CD4-positive, alpha-beta T cell treated with Interleukin-17A for 4 hours (primary cell): ENCODE measurements at regions not wholly inside any gene's neighbourhood (a gene's known extent, or its start where the extent isn't known, plus 50 kb on each side); places are given as distances from the start of the nearest gene placed in this dataset.
"Not testable (repeated sequence)": the region's sequence is repeated elsewhere in the genome, so short reads cannot be mapped to it uniquely, and the experiment has no call there.

Source experiments
- DNase-seq: peaks from one replicate; pipeline ENCODE4 v3.0.0-alpha.2; 2020; ENCODE audit warnings: mixed read lengths

DNA sequence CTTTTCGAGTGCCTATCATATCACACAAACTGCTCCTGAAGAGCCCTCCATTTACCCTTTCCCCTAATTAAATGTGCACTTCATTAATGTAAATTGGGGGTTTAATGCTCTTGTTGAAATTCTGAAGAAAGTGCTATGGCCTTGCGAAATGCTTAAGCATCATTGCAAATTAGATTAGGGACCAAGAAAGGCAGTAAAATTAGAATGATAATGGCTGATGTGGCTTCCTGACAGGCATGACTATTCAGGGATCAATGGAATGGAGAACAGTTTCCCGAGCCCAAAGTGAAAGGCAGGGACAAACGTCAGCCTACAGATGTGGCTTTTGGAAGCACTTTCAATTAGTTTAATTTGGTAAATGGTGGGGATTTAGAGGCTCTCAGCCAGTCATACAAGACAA, 120.1 kb downstream of the NKX6-1 start:
- DNase-seq = no peak

DNA sequence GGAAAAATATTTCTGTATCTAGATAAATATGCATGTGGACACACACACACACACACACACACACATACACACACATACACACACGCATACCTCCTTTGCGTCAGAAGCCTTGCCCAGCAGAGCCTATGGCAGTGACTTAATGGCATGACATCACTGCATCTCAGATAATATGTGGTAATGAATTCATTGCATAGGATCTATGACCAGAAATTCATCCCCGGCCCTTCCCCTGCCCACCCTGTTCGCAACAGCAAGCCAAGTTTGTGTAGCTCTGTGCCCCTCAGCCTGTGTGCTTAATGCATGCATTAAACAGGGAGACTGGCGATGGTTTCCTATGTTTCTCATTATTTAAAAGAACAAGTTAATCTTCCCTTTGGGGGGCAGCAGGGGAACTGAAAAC, 120.7 kb downstream of the NKX6-1 start:
- DNase-seq = no peak

DNA sequence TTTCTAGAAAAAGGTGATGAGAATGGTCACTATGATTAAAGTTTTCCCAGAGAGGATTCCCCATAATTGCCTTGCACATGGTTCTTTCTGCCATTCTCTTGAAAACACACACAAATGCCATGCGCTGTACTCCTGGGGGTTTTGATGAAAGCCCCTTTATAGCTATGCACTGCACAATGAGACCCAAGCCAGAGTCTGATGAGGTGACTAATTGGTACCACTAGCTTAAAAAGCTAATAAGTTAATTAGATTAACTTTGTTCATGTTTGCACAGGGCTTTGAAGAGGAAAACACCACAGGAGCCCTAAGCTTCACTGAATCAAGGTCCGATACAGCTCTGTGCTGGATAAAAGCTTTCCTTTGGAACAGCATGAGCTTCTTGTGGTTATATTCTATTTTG, 132.2 kb downstream of the NKX6-1 start:
- DNase-seq = no peak

DNA sequence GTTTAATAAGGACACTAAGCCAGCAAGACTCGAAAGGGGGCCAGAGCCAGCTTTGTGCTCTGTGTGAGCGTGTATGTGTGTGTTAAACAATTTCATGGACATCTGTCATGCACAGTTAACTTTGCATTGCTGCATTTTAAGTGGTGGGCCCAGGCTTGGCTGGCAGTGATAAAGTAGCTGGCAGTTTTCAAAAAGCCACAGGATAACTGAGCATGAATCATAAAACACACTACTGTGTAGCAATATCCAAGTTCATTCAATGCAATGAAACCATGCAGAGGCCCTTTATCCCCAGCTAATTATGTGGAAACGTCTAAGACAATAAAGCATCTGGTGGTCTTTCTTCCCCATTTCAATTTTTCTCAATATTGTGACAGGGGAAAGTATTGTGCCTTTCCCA, 132.9 kb downstream of the NKX6-1 start:
- DNase-seq = no peak

DNA sequence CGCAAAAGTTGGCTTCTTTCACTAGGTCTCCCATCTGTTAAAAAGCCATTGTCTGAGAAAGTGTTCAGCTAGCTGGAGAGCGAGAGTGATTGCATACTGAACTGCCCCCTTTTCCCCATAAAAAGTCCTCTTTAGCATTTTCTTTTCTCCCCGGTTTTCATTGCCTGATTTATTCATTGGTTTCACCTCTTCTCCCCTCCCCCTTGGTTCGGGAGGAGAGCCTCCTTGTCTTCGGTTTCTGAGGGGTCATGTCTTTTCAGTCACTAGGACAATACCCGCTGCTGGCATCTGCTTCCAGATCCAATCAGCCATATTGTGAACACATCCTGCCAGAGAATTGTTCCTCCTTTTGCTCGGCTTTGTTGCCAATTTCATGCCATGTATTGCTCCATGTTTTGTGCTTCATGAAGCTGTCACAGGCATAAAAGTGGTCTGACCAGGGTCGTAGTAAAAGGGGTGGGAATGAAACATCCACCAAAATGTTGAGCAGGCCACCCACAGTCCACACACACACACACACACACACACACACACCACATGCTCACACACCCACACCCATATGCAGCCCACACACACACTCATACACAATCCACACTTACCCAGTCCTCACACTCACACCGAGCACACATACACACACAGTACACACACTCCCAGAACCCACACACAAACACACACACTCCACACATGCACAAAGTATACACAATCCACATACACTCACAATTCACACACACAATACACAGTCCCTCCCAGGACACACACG, 136.0 kb downstream of the NKX6-1 start:
- no peak for DNase-seq

DNA sequence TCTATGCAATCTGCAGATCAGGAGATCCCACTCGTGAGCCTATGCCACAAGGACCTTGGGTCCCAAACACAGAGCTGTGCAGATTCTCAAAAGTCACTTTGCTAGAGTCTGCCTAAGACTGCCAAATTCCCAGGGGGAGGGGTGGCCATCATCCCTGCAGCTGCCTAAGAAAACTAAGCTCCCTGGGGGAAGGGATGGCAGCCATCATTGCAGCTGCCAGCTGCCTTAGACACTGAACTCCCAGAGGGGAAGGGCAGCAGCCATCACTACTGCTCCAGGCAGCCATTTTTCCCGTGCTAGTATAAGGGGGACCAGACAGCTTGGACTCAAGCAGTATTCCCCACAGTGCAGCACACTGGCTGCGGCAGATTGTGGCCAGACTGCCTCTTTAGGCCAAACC, 156.9 kb downstream of the NKX6-1 start:
- no peak for DNase-seq

DNA sequence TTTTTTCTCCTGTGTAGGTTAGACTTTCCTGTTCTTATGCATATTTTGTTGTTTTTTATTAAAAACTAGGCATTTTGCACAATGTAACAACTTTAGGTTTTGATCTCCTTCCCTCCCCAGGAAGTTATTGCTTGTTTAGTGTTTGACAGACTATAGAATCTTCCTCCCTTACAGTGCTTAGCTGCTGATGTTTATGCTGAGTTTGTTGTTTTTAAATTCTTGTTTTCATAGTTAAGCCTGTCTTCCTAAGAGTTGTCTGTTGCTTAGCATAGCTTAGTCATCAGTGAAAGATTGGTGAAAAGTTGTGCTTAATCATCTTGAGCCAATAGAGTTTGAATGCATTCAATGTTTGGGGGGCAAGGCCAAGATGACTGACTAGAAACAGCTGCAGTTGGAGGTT, 157.5 kb downstream of the NKX6-1 start:
- no peak for DNase-seq

DNA sequence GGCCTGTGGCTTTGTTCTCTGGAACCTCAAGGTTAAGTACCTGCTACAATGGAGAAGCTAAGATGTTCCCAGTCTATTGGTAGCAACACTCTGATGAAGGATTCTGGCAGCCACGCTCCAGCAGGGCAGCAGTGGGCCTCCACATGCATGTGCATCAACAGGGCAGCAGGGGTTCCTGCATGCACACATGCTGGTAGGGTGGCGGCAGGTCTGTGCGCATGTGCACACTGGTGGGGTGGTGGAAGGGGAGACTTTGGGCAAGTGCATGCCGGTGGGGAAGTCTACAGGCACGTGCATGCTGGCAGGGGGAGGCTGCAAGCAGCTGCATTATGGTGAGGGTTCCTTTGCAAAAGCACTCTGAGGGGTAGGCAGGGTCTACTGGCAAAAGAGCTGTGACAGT, 160.7 kb downstream of the NKX6-1 start:
- DNase-seq = no peak

DNA sequence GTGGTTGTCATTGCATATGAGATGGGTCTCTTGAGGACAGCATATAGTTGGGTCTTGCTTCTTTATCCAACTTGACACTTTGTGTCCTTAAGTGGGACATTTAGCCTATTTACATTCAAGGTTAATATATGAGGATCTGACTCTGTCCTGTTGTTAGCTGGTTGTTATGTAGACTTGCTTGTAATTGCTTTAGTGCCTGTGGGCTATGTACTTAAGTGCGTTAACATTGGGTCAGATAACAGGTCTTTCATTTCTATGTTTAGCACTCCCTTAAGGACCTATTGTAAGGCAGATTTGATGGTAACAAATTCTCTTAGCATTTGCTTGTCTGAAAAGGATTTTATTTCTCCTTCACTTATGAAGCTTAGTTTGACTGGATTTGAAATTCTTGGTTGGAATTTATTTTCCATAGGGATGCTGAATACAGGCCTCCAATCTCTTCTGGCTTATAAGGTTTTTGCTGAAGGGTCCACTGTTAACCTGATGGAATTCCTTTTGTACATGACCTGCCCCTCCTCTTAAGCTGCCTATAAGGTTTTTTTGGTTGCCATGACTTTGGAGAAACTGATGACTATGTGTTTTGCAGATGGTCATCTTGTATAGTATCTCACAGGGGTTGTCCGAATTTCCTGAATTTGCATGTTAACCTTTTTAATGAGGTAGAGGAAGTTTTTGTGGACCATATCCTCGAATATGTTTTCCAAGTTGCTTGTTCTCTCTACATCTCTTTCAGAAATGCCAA, 162.0 kb downstream of the NKX6-1 start:
- DNase-seq = no peak

DNA sequence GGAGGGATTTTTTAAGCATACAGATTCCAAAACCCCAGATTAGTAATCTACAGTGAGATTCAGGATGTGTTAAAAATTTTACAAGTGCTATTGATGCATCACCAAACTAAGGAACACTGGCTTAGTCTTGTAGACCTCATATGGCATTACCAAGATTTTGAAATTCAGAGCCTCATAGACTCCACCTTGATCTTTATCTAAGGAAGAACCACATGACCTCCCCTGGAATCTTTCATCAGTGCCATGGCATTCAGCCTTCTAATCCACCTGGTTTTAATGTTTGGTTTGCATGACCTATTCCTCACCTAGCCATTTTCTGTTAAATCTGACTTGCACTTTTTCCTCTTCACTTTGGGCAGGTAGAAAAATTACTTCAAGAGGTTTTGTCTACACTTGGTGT, 171.6 kb downstream of the NKX6-1 start:
- DNase-seq = no peak

DNA sequence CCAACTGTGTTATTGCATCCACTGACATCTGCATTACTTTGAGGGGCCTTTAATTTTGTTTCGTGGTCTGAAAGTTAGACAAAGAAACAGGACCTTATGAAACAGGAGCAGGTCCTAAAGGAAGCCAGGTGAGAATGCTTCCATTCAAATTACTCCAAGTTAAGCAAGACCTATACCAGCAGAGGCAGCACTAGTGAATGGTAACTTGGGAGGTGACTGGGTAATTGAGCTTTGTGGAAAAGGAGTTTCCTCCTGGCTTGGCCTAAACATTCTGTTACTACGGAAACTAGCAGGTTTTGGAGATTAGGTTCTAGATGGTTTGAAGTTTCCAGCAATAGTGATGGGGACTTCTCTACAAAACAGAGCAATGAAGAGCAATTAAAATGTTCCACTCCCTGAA, 173.5 kb downstream of the NKX6-1 start:
- DNase-seq = no peak

DNA sequence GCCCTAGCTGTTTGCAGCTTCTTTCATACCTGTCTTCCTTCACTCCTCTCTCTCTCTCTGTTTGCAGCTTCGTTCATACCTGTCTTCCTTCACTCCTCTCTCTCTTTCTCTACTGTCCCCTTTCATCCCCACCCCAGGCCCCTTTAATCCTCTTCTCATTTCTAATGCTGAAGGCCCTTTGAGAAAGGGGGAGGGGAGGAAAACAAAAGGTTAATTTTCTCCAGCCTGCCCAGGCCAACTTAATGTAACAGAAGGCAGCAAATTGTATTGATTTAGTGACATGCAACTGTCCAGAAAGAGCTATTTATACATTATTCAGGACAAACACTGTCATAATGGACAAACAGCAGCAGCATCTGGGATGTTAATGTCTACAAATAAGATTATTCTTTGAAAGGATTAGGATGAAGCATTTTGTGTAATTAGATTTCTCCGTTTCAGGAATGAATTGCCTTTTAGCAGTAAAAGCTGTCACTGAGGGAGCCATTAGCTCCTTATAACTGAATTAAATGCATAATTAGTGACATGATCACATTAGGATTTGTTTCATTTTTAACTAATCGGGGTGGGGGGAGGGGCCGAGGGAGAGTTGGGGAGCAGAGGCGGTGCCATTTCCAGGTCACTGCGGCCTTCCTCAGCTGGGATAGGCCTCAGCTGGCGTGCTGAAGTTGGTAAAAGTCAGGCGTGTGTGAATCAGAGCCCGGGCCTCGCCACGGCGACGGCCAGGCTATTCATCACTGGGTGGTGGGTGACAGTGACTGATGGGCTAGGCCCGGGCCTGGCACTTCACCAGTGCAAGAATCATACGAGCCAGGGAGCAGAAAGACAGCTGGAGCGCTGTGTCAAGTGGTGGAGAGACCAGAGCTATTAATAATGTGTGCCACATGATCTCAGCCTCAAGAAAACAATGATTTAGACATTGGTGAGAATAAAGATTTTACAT, 174.5 kb downstream of the NKX6-1 start:
- no peak for DNase-seq

DNA sequence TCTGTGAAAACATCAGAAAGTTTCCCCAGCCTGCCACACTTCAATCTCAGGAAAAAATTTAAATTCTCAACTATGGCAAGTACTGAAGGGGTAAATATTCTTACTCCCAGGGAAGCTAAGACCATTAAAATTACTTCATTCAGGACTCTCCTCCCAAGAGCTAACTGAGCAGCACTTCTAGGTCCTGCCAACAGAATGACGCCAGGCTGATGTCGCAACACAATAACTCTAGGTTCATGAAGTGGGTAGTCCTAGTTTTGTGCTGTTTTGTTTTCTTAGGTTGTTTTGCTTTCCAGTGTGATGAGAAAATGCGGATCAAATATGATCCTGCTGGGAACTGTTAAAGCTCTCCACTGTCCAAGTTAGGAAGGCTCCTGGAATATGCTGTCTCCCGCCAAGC, 180.0 kb downstream of the NKX6-1 start:
- DNase-seq = no peak

DNA sequence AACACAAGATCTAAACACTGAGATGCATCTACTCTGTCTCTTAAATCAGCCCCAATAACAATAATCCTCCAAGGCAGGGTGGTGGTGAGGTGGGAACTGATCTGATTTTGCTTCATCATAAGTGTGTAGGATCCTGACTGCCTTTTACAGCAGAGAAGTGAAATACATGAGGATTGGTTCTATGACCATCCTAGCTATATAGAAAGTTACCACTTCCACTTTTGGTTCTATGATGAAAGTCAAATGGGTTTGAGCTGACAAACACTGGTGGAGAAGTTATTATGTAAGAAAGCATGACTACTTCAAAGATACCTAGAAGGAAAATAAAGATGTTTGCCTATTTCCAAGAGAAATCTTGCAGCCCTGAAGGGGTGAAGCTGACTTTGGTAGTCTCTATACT, 181.6 kb downstream of the NKX6-1 start:
- no peak for DNase-seq

DNA sequence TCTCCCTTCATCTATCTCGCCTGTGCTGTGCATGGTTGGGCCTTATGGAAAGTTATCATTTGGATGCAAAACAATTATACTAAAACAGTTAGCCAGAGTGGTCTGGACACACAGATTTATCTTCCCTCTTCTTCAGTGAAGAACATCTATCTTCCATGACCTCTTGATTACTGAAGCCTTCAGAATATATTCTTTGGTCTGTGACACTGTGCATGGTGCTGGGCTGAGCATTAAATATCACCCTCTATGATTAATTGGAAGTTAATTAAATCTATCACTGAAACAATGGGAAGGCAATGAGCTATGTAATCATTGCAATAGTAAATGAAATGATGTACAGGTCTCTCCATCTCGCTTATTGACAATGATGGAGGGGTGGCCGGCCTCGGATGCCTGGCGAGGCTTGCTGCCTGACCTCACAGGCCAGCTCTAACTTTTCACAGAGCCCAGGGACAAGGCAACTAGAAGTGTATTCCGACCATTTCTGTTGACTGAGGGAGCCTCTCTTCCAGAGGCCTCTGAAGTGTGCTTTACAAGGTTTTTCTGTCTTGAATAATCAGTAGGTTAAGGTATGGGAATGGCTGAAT, 186.6 kb downstream of the NKX6-1 start:
- DNase-seq = no peak

DNA sequence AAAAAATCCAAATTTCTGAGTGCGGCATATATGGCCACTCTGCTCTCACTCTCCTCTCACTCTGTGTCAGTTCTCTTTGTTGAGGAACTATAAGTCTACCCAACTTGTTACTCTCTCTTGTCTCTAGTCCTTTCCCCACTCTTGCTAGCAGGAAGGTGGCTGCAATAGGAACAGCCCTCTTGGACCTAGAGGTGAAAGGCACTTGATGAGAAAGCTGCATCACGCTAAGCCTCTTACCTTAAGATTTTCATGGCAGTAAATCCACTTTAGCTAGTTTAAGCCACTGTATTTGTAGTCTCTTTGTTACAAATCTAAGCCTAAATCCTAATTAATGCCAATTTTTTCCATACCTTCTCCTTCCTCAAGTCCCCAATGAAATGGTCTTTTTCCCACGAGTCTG, 189.9 kb downstream of the NKX6-1 start:
- DNase-seq = no peak

DNA sequence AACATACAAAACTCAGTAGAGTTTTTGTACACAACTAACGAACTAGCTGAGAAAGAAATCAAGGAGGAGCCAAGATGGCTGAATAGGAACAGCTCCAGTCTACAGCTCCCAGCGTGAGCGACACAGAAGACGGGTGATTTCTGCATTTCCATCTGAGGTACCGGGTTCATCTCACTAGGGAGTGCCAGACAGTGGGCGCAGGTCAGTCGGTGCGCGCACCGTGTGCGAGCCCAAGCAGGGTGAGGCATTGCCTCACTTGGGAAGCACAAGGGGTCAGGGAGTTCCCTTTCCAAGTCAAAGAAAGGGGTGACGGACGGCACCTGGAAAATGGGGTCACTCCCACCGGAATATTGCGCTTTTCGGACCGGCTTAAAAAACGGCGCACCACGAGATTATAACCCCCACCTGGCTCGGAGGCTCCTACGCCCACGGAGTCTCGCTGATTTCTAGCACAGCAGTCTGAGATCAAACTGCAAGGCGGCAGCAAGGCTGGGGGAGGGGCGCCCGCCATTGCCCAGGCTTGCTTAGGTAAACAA, 200.3 kb downstream of the NKX6-1 start:
- not testable (repeated sequence) for DNase-seq

DNA sequence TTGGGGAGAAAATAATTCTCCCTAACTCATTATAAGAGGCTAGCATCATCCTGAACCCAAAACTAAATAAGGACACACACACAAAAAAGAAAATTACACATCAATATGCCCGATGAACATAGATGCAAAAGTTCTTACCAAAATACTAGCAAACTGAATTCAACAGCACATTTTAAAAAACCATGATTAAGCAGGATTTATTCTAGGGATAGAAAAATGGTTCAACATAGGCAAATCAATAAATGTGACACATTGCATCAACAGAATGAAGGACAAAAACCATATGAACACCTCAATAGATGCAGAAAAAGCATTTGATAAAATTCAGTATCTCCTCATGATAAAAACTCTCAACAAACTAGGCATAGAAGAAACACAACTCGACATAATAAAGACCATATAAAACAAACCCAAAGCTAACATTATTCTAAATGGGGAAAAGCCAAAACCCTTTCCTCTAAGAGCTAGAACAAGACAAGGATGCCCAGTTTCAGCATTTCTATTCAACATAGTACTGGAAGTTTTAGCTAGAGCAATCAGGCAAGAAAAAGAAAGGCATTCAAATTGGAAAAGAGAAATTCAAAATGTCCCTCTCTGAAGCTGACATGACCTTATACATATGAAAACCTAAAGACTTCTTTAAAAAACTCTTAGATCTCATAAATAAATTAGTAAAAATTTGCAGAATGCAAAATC, 200.9 kb downstream of the NKX6-1 start:
- DNase-seq = no peak

DNA sequence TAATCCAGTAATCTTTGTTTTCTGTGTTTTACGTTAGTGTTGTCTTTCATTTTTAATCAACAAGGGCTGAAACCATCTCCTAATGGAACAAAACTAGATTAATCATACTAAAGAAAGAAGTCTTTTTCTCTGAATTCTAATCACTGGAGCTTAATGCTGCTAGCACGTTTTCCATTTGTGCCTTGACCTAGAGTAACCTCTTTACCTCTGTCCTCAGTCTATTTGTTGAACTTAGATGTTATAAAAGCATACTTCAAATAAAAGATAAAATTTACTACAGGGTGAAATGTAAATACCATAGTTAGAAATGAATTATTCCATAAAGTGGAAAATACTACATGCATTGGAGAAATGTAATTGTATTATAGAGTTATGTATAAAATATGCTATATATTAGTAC, 207.1 kb downstream of the NKX6-1 start:
- no peak for DNase-seq

DNA sequence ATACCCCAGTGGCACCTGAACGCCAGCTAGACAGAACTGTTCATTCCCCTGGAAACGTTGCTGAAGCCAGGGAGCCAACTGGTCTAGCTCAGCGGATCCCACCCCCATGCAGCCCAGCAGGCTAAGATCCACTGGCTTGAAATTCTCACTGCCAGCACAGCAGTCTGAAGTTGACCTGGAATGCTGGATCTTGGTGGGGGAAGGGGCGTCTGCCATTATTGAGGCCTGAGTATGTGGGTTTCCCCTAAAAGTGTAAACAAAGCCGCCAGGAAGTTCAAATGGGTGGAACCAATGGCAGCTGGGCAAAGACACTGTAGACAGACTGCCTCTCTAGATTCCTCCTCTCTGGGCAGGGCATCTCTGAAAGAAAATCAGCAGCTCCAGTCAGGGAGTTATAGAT, 213.0 kb downstream of the NKX6-1 start:
- DNase-seq = no peak

DNA sequence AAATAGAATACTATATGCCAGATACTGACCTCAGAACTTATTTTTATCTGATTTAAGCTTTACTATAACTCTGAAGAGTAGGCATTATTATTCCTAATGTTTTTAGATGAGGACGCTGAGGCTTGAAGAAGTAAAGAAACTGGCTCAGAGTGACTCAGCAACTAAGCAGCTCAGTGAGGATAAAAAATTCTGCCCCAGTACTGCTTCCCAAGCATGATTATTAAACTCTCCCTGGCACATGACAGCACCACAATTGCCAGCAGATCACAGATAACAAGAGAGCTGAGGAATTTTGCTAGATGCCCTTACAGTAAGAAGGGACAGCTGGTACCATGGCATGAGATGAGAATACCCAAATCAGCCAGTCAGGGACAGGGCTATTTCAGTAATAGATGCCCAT, 219.4 kb downstream of the NKX6-1 start:
- DNase-seq = no peak

DNA sequence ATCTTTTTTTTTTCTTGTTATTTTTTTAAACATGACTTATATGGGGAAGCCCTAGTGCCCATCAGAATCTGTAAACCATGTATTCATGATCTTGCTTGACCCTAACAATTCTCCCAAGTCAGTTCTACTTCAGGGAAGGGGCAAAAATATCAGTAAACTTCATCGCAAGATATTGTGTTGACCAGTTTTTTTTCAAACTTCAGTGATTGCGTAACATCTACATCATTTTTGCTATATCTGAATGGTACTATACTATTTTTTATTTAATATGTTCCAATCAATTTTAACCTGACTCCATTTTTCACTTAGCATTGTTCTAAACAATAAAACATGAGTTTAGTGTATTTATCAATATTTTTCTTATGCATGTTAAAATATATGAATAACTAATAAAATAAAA, 221.2 kb downstream of the NKX6-1 start:
- no peak for DNase-seq
